GM10266 (cell line): ENCODE measurements at regions not wholly inside any gene's neighbourhood (a gene's known extent, or its start where the extent isn't known, plus 50 kb on each side); places are given as distances from the start of the nearest gene placed in this dataset.

ENCODE experiments used
- DNase-seq: peaks from one replicate; pipeline ENCODE4 v3.0.0; 2012; ENCODE audit errors: extremely low spot score
- CTCF ChIP-seq: IDR thresholded peaks from 2 replicates; pipeline ENCODE4 v1.5.1; 2012; ENCODE audit warnings: mild to moderate bottlenecking, low read depth; ENCODE audit not compliant: control insufficient read depth, insufficient read depth; ENCODE audit errors: missing control alignments

GRCh38 chr5:2281446-2281845, 398.7 kb upstream of the IRX4 start:
- TF ChIP-seq CTCF: no peak
- DNase-seq: no peak

GRCh38 chr5:2280318-2280717, 397.6 kb upstream of the IRX4 start:
- DNase-seq: no peak
- no peak for TF ChIP-seq CTCF

GRCh38 chr5:2278825-2279456, 396.2 kb upstream of the IRX4 start:
- no peak for TF ChIP-seq CTCF
- no peak for DNase-seq

GRCh38 chr5:2277886-2278285, 395.2 kb upstream of the IRX4 start:
- TF ChIP-seq CTCF: no peak
- DNase-seq: no peak

- no peak for TF ChIP-seq CTCF
- no peak for DNase-seq
These were observed 393.4 kb upstream of the IRX4 start for GRCh38 chr5:2276101-2276500.

- no peak for DNase-seq
These were observed 390.0 kb upstream of the IRX4 start for GRCh38 chr5:2272755-2273154.

More at GRCh38 chr5:2272755-2273154, 390.0 kb upstream of the IRX4 start:
- TF ChIP-seq CTCF: no peak
